ENCODE measurements at regions not wholly inside any gene's neighbourhood (a gene's known extent, or its start where the extent isn't known, plus 50 kb on each side); places are given as distances from the start of the nearest gene placed in this dataset.

DNA sequence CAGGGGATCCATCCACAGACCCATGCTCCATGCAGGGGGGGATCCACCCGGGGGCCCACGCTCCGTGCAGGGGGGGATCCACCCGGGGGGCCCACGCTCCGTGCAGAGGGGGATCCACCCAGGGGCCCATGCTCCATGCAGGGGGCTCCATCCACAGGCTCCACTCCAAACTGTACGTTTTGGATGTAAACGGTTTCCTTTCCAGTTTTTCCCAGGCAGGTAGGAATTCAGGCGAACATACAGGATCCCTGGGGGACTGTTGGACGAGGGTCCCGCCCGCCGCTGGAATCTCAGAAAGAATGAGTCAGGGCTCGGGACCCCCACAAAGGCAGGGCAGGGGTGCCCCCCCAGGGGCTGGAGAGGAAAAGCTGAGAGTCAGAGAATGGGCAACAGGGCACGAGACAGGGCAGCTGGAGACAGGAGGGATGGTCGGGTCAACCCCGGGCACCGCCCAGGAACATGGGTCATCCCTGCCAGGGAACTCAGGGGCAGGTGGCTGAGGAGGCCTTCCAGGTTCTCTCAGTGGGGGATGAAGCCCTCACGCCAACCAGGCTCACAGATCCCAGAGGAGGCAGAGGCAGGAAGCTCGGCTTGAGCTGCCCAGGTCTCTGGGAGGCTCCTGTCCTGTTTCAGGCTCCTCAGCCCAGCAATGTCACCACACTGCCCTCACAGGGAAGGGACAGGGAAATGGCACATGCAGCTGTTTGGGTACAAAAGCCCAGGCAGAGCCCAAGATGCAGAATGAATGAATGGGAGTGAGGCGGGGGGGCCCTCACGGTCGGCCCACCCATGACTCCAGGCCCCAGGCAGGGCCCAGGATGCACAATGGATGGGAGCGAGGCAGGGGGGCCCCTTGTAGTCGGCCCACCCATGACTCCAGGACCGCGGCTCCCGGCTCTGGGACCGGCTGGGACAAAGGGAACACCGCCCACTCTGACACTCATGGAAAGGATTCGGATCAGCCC is 200.2 kb downstream of the BRD1 start:
- no peak for DNase-seq
- Histone ChIP-seq H3K9me3 (ENCODE audit: control insufficient read depth, low read length) (no peaks in the 10 kb centered on the region), H3K27ac (ENCODE audit: insufficient read depth, low read length, poor library complexity, severe bottlenecking) (no peak overlapping the region), H3K27me3 (replicated peaks; ENCODE audit: control insufficient read depth, insufficient read depth, low read length, poor library complexity, severe bottlenecking) (no peaks in the 10 kb centered on the region), H3K4me3 (ENCODE audit: insufficient read depth, low read depth, low read length, poor library complexity, severe bottlenecking) (no peak overlapping the region), H3K4me1 (ENCODE audit: control insufficient read depth, insufficient read depth, low read length, poor library complexity, severe bottlenecking) (no peaks in the 10 kb centered on the region), H3K36me3 (ENCODE audit: control insufficient read depth, insufficient read depth, low read length) (no peaks in the 10 kb centered on the region)

GRCh38 chr22:49626361-49627216 is 201.1 kb downstream of the BRD1 start:
- DNase-seq = no peak
- no peaks in the 10 kb centered on the region for H3K27me3 ChIP-seq (replicated peaks; ENCODE audit: control insufficient read depth, insufficient read depth, low read length, poor library complexity, severe bottlenecking)
- no peak overlapping the region for H3K4me3 ChIP-seq (ENCODE audit: insufficient read depth, low read depth, low read length, poor library complexity, severe bottlenecking)
- no peaks in the 10 kb centered on the region for H3K9me3 ChIP-seq (ENCODE audit: control insufficient read depth, low read length)
- H3K27ac ChIP-seq (ENCODE audit: insufficient read depth, low read length, poor library complexity, severe bottlenecking) = no peak overlapping the region
- no peaks in the 10 kb centered on the region for H3K4me1 ChIP-seq (ENCODE audit: control insufficient read depth, insufficient read depth, low read length, poor library complexity, severe bottlenecking)
- H3K36me3 ChIP-seq (ENCODE audit: control insufficient read depth, insufficient read depth, low read length) = no peaks in the 10 kb centered on the region

- Histone ChIP-seq H3K27ac (ENCODE audit: insufficient read depth, low read length, poor library complexity, severe bottlenecking) (no peak overlapping the region), H3K27me3 (replicated peaks; ENCODE audit: control insufficient read depth, insufficient read depth, low read length, poor library complexity, severe bottlenecking) (no peaks in the 10 kb centered on the region), H3K4me3 (ENCODE audit: insufficient read depth, low read depth, low read length, poor library complexity, severe bottlenecking) (no peak overlapping the region), H3K36me3 (ENCODE audit: control insufficient read depth, insufficient read depth, low read length) (no peaks in the 10 kb centered on the region), H3K9me3 (ENCODE audit: control insufficient read depth, low read length) (no peaks in the 10 kb centered on the region), H3K4me1 (ENCODE audit: control insufficient read depth, insufficient read depth, low read length, poor library complexity, severe bottlenecking) (no peaks in the 10 kb centered on the region)
- DNase-seq = no peak
Observed at GRCh38 chr22:49624421-49625177, 203.1 kb downstream of the BRD1 start.

- no peaks in the 10 kb centered on the region for H3K36me3 ChIP-seq (ENCODE audit: control insufficient read depth, insufficient read depth, low read length)
- no peaks in the 10 kb centered on the region for H3K27me3 ChIP-seq (replicated peaks; ENCODE audit: control insufficient read depth, insufficient read depth, low read length, poor library complexity, severe bottlenecking)
- H3K27ac ChIP-seq (ENCODE audit: insufficient read depth, low read length, poor library complexity, severe bottlenecking) = no peak overlapping the region
- DNase-seq = no peak
- no peak overlapping the region for H3K4me3 ChIP-seq (ENCODE audit: insufficient read depth, low read depth, low read length, poor library complexity, severe bottlenecking)
- H3K4me1 ChIP-seq (ENCODE audit: control insufficient read depth, insufficient read depth, low read length, poor library complexity, severe bottlenecking) = no peaks in the 10 kb centered on the region
- no peaks in the 10 kb centered on the region for H3K9me3 ChIP-seq (ENCODE audit: control insufficient read depth, low read length)
Observed at GRCh38 chr22:49623715-49624114, 204.0 kb downstream of the BRD1 start.

- H3K27me3 ChIP-seq (replicated peaks; ENCODE audit: control insufficient read depth, insufficient read depth, low read length, poor library complexity, severe bottlenecking) = no peaks in the 10 kb centered on the region
Observed at GRCh38 chr22:49623176-49623575, 204.5 kb downstream of the BRD1 start.

DNA sequence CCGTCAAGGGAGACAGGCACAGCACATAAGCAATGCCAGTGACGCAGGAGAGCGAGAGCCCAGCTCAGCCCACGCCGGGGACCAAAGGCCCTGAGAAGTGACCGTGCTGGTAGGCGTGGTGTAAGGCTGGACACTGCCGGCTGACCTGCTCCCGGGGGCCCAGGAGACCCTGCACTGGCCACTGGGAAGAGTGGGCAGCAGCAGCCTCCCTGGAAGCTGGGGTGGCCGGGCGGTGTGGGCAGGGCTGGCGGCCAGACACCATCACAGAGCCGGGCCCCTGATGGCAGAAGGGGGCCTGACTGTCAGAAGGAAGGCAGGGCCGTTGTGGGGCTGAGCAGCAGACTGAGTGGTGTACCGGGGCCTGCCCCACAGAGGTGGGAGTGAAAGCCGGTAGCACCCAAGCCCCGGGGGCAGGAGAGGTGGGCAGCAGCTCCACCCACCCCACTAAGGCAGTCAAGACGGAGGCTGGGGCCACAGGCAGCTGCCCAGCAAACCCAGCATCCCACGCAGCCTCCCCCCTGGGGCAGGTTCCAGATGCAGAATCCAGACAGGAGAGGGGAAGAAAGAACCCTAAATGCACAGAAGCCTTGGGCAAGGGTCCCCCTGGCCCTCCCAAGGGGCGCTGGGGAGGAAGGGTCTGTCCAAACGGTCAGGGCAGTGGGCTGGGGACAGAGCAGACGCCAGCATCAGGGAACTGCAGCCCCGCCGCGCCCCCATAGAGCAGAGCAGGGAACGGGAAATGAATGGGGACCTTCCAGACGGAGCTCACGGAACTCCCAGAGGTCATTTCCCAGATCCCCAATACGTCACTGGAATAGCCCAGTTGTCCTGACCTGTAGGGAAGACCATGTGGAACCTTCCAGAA is 205.2 kb downstream of the BRD1 start:
- Histone ChIP-seq H3K36me3 (ENCODE audit: control insufficient read depth, insufficient read depth, low read length) (no peaks in the 10 kb centered on the region), H3K27ac (ENCODE audit: insufficient read depth, low read length, poor library complexity, severe bottlenecking) (no peak overlapping the region), H3K4me3 (ENCODE audit: insufficient read depth, low read depth, low read length, poor library complexity, severe bottlenecking) (no peak overlapping the region), H3K9me3 (ENCODE audit: control insufficient read depth, low read length) (no peaks in the 10 kb centered on the region), H3K27me3 (replicated peaks; ENCODE audit: control insufficient read depth, insufficient read depth, low read length, poor library complexity, severe bottlenecking) (no peaks in the 10 kb centered on the region), H3K4me1 (ENCODE audit: control insufficient read depth, insufficient read depth, low read length, poor library complexity, severe bottlenecking) (no peaks in the 10 kb centered on the region)
- no peak for DNase-seq

More at GRCh38 chr22:49623176-49623575, 204.5 kb downstream of the BRD1 start:
- Histone ChIP-seq H3K4me3 (ENCODE audit: insufficient read depth, low read depth, low read length, poor library complexity, severe bottlenecking) (no peak overlapping the region), H3K27ac (ENCODE audit: insufficient read depth, low read length, poor library complexity, severe bottlenecking) (no peak overlapping the region), H3K36me3 (ENCODE audit: control insufficient read depth, insufficient read depth, low read length) (no peaks in the 10 kb centered on the region), H3K4me1 (ENCODE audit: control insufficient read depth, insufficient read depth, low read length, poor library complexity, severe bottlenecking) (no peaks in the 10 kb centered on the region), H3K9me3 (ENCODE audit: control insufficient read depth, low read length) (no peaks in the 10 kb centered on the region)
- DNase-seq = no peak

GRCh38 chr22:49621601-49622210 is 206.0 kb downstream of the BRD1 start:
- Histone ChIP-seq H3K36me3 (ENCODE audit: control insufficient read depth, insufficient read depth, low read length) (no peaks in the 10 kb centered on the region), H3K9me3 (ENCODE audit: control insufficient read depth, low read length) (no peaks in the 10 kb centered on the region), H3K4me3 (ENCODE audit: insufficient read depth, low read depth, low read length, poor library complexity, severe bottlenecking) (no peak overlapping the region), H3K27me3 (replicated peaks; ENCODE audit: control insufficient read depth, insufficient read depth, low read length, poor library complexity, severe bottlenecking) (no peaks in the 10 kb centered on the region), H3K27ac (ENCODE audit: insufficient read depth, low read length, poor library complexity, severe bottlenecking) (no peak overlapping the region), H3K4me1 (ENCODE audit: control insufficient read depth, insufficient read depth, low read length, poor library complexity, severe bottlenecking) (no peaks in the 10 kb centered on the region)
- DNase-seq = no peak

GRCh38 chr22:49620666-49621065 is 207.0 kb downstream of the BRD1 start:
- no peak overlapping the region for H3K27ac ChIP-seq (ENCODE audit: insufficient read depth, low read length, poor library complexity, severe bottlenecking)
- no peak overlapping the region for H3K4me3 ChIP-seq (ENCODE audit: insufficient read depth, low read depth, low read length, poor library complexity, severe bottlenecking)
- DNase-seq = no peak
- no peaks in the 10 kb centered on the region for H3K36me3 ChIP-seq (ENCODE audit: control insufficient read depth, insufficient read depth, low read length)
- H3K4me1 ChIP-seq (ENCODE audit: control insufficient read depth, insufficient read depth, low read length, poor library complexity, severe bottlenecking) = no peaks in the 10 kb centered on the region
- no peaks in the 10 kb centered on the region for H3K9me3 ChIP-seq (ENCODE audit: control insufficient read depth, low read length)
- no peaks in the 10 kb centered on the region for H3K27me3 ChIP-seq (replicated peaks; ENCODE audit: control insufficient read depth, insufficient read depth, low read length, poor library complexity, severe bottlenecking)
